Left lung (tissue), 4 donors: ENCODE measurements at regions not wholly inside any gene's neighbourhood (a gene's known extent, or its start where the extent isn't known, plus 50 kb on each side); places are given as distances from the start of the nearest gene placed in this dataset.

Experiments used
- ATAC-seq: fragments of 200-7000 bp; cut with Tn5 transposase; one replicate; pipeline ENCODE4 v1.9.1; 2020; ENCODE audit warnings: moderate library complexity
- DNase-seq, 4 donors: peaks; one replicate each; pipeline ENCODE4 v3.0.0-alpha.2; 2013 to 2020
- H3K27ac ChIP-seq, 2 donors: fragments of 200-600 bp; sonication (generic) in 1 of 2; one replicate each; pipeline versions ENCODE4 v1.5.0 to v1.8.0; 2020 to 2021
- H3K27me3 ChIP-seq, 2 donors: fragments of 200-600 bp; sonication (generic) in 1 of 2; one replicate each; pipeline versions ENCODE4 v1.5.0 to v1.8.0; 2020 to 2021
- H3K36me3 ChIP-seq, 2 donors: fragments of 200-600 bp; sonication (generic) in 1 of 2; one replicate each; pipeline versions ENCODE4 v1.5.0 to v1.8.0; 2020 to 2021
- H3K4me1 ChIP-seq, 2 donors: fragments of 200-600 bp; one replicate each; pipeline ENCODE4 v1.8.0; 2021
- H3K4me3 ChIP-seq, 2 donors: fragments of 200-600 bp; sonication (generic) in 1 of 2; one replicate each; pipeline versions ENCODE4 v1.5.0 to v1.8.0; 2020 to 2021; ENCODE audit warnings: mild to moderate bottlenecking in 1 of 2
- H3K9me3 ChIP-seq, 2 donors: fragments of 200-600 bp; sonication (generic) in 1 of 2; one replicate each; pipeline versions ENCODE4 v1.5.0 to v1.8.0; 2020 to 2021
- intact Hi-C, 2 donors: fragments of 100-400 bp; cut with DNase I; formaldehyde crosslinking; loops; one replicate each; pipeline versions ENCODE4 v1.11.2 to v1.14.2; 2022
- TF ChIP-seq, protein P1 (sequence below), 2 donors: fragments of 200-600 bp; sonication (generic) in 1 of 2; IDR thresholded peaks; one replicate each; pipeline versions ENCODE4 v1.5.0 to v1.8.0; 2021; ENCODE audit warnings: antibody characterized with exemption in 2 of 2
- donor health status: DM: no; HTN: yes; CAD: no.
- donor health status: DM: no; HTN: no; CAD: no.

- intact Hi-C loops: no loop called here
- Histone ChIP-seq H3K36me3 (no peaks in the 10 kb centered on the region), H3K27me3 (peaks cover 0 to 11% of the 10 kb centered on the region in 2 donors), H3K9me3 (no peaks in the 10 kb centered on the region), H3K4me1 (no peaks in the 10 kb centered on the region), H3K4me3 (no peak overlapping the region), H3K27ac (no peak overlapping the region)
- DNase-seq (no peak), ATAC-seq (no peak)
- TF ChIP-seq, protein P1, sequence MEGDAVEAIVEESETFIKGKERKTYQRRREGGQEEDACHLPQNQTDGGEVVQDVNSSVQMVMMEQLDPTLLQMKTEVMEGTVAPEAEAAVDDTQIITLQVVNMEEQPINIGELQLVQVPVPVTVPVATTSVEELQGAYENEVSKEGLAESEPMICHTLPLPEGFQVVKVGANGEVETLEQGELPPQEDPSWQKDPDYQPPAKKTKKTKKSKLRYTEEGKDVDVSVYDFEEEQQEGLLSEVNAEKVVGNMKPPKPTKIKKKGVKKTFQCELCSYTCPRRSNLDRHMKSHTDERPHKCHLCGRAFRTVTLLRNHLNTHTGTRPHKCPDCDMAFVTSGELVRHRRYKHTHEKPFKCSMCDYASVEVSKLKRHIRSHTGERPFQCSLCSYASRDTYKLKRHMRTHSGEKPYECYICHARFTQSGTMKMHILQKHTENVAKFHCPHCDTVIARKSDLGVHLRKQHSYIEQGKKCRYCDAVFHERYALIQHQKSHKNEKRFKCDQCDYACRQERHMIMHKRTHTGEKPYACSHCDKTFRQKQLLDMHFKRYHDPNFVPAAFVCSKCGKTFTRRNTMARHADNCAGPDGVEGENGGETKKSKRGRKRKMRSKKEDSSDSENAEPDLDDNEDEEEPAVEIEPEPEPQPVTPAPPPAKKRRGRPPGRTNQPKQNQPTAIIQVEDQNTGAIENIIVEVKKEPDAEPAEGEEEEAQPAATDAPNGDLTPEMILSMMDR (IDR thresholded peaks at IDR 0.05): no peak
These were observed 75.7 kb downstream of the C18orf54 start for GRCh38 chr18:54433368-54433767.

DNA sequence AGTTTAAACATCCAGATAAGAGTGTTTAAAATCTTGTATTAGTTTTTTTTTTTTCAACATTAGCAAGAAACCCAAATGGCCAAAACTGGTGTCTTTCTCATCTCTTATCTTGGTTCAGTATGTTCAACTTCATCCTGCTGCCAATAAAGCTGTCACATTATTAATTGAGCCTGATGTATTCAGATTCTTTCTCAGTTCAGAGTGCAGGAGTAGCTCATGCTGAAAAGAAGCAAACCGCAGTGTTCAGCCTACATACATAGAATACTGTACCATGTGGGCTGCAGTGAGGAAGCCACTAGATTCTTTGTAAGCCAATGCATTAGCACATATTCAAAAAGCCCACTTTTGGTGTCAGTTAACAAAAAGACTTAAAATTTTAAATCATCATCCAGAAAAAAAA, 76.2 kb downstream of the C18orf54 start:
- intact Hi-C loops: no loop called here

DNA sequence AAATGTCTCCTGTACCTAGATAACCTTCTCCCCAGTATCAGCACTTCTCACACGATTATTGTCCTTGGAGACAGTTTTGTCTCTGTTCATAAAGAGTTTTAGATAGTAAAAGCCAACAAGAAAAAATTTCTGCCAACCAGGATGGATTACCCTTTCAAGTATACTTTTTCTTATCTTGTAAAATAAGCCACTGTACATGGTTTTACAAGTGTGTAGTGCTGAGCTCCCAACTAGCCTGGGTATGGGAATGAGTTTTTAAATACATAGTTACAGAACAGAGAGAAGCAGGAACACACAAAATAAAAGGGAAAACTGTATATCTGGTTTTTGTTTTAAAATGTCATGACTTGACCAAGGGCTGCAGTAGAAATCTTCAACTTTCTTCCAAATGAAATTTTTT, 76.7 kb downstream of the C18orf54 start:
- no peak overlapping the region for H3K4me3 ChIP-seq
- ATAC-seq (no peak), DNase-seq (no peak)
- H3K36me3 ChIP-seq: no peaks in the 10 kb centered on the region
- H3K27ac ChIP-seq: no peak overlapping the region
- TF ChIP-seq, protein P1 (IDR thresholded peaks at IDR 0.05): no peak
- H3K9me3 ChIP-seq: no peaks in the 10 kb centered on the region
- no peaks in the 10 kb centered on the region for H3K4me1 ChIP-seq
- H3K27me3 ChIP-seq: peaks cover 0 to 11% of the 10 kb centered on the region in 2 donors
- intact Hi-C loops: no loop called here

More for the DNA sequence above, 76.2 kb downstream of the C18orf54 start:
- no peak for DNase-seq
- H3K36me3 ChIP-seq: no peaks in the 10 kb centered on the region
- H3K27me3 ChIP-seq: peaks cover 0 to 11% of the 10 kb centered on the region in 2 donors
- TF ChIP-seq, protein P1 (IDR thresholded peaks at IDR 0.05): no peak
- no peak overlapping the region for H3K4me3 ChIP-seq
- H3K27ac ChIP-seq: no peak overlapping the region
- H3K4me1 ChIP-seq: no peaks in the 10 kb centered on the region
- ATAC-seq: no peak
- H3K9me3 ChIP-seq: no peaks in the 10 kb centered on the region

GRCh38 chr18:54436501-54436900, 78.8 kb downstream of the C18orf54 start:
- intact Hi-C loops: no loop called here
- Histone ChIP-seq H3K9me3 (no peaks in the 10 kb centered on the region), H3K27ac (no peak overlapping the region), H3K4me3 (no peak overlapping the region), H3K27me3 (peaks cover 0 to 5% of the 10 kb centered on the region in 2 donors), H3K36me3 (no peaks in the 10 kb centered on the region), H3K4me1 (no peaks in the 10 kb centered on the region)
- TF ChIP-seq, protein P1 (IDR thresholded peaks at IDR 0.05): no peak
- no peak for ATAC-seq
- no peak for DNase-seq

DNA sequence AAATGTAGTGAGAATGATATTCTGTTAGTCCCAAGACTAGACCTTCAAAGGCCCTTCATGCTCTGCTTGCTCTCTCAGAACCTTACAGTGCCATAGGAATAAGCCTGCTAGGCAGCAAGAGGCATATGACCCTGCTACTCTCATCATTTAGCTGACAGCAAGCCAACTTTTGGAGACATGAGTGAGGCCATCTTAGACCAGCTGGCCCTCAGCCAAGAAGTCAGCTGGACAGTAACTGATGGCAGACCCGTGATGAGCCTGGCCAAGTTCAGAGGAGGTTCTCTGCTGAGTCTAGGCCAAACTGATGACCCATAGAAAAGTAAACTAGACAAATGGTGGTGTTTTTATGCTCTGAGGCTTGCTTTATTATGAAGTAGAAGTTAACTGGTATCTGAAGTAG, 82.6 kb downstream of the C18orf54 start:
- ATAC-seq (no peak), DNase-seq (no peak)
- Histone ChIP-seq H3K27ac (no peak overlapping the region), H3K9me3 (no peaks in the 10 kb centered on the region), H3K27me3 (no peaks in the 10 kb centered on the region), H3K36me3 (no peaks in the 10 kb centered on the region), H3K4me1 (no peaks in the 10 kb centered on the region), H3K4me3 (no peak overlapping the region)
- intact Hi-C loops: loop anchor here in 1 of 2 donors (10.0 kb wide), 1 partner anchor 235 kb away; no protein-coding TSS in a partner anchor
- TF ChIP-seq, protein P1 (IDR thresholded peaks at IDR 0.05): no peak
